ENCODE measurements at regions not wholly inside any gene's neighbourhood (a gene's known extent, or its start where the extent isn't known, plus 50 kb on each side); places are given as distances from the start of the nearest gene placed in this dataset.
A peak's percentile ranks its signal among the peaks of the same experiment; 100 is the strongest.
"Not testable (repeated sequence)": the region's sequence is repeated elsewhere in the genome, so short reads cannot be mapped to it uniquely, and the experiment has no call there.

DNA sequence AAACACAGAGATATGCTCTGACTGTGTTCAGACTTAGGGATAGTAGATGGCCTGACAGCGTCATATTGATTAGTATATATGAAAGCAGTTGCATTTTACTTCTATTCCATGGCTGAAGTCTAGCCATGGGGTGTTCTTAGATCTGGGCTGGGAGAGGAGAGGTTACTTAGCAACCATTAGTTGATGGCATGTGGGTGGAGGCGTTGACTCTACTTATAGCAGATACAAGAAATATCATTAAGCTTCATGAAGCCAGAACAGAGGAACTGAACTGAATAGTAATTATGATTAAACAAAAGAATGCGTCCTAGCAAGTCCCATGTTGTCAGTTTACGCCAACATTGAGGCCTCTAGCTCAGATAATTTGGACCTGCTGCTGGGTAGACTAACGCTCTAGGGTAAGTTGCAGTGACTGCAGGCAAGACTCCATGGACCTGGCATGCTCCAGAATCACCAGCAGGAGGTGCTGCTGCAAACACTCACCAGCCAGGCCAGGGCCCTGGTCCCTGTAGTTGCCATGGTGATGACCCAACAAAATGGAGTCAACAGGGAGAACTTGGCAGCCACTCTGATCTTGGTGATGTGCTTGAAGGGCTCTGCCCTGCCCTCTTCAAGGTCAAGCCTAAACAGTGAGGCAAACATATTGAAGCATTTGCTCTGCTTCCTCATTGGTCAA lies 477.3 kb downstream of the PREX1 start:
- DNase-seq = peak; percentile 52

- DNase-seq = peak; percentile 70
Observed at GRCh38 chr20:48349656-48350055, 478.1 kb downstream of the PREX1 start.

DNA sequence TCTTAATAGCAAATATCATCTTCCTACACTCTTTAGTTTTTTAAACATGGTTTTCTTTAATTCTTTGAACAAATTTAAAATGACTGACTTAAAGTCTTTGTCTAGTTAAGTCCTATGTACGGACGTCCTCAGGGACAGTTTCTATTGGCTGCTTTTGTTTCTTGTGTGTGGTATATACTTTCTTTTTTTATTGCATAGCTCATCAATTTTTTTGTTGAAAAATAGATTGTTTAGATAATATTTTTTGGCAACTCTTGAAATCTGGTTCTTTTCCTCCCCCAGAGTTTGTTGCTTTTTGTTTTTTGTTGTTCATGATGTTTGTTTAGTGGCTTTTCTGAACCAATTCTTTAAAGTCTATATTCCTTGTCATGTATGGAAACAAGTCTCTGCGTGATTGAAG lies 479.8 kb downstream of the PREX1 start:
- DNase-seq = no peak

DNA sequence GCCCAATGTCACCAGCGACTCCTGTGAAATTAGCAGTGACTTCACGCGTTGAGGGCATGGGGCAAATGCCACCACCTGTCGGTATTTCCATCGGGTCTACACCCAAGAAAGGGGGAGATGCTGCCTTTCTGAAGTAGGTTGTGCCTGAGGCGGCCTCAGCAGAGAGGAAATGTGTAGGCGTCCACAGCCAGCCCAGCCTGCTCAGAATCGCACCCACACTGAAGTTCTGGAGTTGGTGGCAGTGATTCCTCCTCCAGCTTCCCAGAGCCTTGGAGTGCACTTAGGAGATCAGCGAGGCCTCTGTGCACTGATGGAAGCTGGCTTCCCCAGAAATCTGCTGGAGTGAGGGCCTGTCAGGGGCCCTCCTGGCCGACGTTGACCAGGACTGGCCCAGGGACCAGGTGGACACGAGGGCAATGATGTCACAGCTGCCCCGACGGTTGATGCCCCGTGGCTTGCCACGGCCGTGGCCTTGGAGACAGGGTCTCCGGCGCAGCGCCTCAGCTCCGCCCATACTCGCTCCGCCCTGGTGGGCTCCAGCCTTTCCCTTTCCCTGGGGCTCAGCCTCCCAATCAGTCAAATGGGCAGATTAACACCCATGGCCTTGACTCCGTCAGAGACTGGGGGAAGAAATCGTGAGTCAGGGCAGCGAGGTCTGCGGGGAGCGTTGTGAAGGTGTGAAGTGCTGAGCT lies 484.8 kb downstream of the PREX1 start:
- no peak for DNase-seq

- no peak for DNase-seq
Observed at GRCh38 chr20:48340883-48341281, 486.9 kb downstream of the PREX1 start.

DNA sequence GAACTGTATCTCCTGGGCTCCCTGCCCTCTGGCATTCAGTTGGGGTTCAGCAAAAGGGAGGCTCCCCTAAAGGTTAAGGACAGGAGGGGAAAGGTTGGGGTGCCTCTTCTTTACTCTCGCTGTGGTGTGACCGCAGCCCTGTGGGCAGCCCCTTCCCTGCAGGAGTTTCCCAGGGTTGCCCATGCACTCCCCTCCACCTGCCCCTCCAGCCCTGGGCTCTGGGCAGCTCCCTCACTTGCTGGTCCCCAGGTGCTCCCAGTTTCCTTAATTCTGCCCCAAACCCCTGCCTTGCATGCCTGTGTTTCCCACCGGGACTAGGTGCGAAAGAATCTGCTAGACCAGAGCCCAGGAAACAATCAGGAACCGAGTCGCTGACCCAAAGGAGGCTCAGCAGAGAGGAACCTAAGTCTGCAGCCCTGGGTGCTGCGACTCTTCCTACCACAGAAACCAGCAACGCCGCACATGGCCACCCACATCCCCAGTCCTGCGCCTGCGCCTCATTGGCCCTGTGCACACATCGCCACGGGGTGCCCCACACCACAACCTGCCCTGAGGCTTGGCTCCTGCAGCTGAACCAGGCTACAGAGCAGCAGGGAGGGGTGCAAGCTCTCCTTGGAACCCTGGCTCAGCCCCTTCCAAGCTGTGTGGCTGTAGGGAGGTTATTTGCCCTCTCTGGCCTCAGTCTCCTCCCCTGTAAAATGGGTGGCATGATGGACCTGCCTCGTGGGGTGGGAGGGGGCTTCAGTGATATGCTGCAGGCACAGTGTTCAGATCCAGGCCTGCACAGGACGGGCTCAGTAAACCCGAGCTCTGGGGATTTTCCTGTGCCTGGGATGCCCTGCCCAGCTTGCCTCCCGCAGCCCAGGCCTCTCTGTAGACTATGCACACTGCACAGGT lies 487.6 kb downstream of the PREX1 start:
- DNase-seq = no peak

GRCh38 chr20:48339190-48339985 lies 488.4 kb downstream of the PREX1 start:
- no peak for DNase-seq

DNA sequence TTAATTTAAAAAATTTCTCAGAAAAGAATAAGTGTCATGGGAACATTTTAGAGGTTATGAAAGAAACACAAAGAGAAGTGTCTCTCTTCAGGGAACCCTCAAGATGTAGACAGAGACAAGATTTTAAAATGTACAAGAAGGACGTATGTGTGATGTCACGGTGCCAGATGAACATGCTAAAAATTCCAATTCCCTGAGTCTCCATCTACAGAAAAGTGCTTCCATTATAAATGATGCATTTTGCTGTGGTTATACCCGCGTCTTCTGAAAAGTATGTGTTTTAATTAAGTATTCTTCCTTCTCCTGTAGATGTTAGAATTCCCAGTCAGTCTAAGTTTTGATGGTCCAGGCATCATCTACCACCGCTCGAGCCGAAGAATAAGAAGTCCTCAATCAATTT lies 489.1 kb downstream of the PREX1 start:
- no peak for DNase-seq

DNA sequence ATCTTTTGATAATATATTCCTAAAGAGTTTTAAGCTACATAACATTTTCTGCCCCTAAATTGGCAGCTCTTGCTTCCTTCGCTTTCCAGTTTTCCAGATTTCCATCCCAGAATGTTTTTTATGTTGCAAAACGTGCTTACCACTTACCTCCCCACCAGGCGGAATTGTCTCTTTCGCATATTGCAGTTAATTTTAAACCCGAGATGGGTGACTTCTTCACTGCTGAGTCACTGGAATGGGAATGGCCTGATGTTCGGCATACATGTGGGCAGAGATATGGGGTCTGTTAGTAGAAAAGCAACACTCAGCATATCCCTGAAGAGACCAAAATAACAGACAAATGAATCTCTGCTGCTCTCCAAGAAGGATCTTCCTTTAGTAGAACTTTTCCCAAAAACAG lies 491.2 kb downstream of the PREX1 start:
- DNase-seq = no peak

- DNase-seq = no peak
Observed at GRCh38 chr20:48335308-48336050, 492.3 kb downstream of the PREX1 start.

DNA sequence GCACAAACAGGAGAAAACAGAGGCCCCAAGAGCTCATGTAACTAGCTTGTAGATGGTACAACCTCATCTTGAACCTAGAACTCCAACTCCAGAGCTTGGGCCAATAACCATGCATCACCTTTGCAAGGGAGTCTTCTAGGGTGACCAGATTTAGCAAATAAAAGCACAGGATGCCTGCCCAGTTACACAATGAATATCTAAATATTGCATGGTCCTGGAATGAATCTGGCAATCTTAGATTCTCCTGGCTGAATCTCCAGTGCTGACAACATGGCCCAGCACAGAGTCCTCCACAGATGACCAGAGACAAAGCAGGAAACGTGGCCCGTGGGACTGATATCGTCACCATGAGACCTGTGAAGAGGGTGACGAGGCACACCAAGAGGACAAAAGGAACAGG lies 494.1 kb downstream of the PREX1 start:
- no peak for DNase-seq

GRCh38 chr20:48332555-48332954 lies 495.2 kb downstream of the PREX1 start:
- no peak for DNase-seq

DNA sequence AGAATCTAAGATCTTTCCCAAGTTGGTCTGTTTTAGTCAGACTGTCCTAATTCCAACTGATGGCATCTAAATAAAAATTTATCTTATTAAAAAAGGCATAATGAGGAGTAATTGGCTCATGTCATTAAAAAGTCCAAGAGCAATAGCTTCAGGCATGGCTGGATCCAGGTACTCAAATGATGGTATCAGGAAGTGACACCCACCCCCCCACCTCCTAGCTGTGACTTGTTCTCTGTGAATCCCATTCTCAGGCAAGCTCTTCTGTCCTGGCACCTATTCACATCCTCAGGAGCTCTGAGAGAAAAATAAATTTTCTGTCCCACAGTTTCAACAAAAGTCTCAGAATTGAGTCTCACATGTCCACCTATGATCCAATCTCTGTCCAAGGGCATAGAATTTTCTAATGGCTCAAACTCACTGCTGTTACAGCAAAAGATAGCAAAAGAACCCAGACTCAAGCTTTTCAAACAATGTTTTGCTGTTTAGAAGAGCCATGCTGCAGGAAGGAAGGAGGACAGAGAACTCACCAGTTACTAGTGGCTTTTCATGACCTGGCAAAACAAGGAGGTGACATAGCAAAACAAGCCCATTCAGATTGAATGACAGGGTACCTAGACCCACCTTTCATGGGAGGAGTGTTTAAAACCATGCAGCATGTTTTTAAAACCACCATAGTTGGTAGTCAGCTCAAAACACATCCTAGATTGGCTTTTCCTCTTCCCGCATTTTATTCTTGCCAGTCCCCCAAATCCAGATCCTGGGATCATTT lies 496.1 kb downstream of the PREX1 start:
- DNase-seq = no peak

DNA sequence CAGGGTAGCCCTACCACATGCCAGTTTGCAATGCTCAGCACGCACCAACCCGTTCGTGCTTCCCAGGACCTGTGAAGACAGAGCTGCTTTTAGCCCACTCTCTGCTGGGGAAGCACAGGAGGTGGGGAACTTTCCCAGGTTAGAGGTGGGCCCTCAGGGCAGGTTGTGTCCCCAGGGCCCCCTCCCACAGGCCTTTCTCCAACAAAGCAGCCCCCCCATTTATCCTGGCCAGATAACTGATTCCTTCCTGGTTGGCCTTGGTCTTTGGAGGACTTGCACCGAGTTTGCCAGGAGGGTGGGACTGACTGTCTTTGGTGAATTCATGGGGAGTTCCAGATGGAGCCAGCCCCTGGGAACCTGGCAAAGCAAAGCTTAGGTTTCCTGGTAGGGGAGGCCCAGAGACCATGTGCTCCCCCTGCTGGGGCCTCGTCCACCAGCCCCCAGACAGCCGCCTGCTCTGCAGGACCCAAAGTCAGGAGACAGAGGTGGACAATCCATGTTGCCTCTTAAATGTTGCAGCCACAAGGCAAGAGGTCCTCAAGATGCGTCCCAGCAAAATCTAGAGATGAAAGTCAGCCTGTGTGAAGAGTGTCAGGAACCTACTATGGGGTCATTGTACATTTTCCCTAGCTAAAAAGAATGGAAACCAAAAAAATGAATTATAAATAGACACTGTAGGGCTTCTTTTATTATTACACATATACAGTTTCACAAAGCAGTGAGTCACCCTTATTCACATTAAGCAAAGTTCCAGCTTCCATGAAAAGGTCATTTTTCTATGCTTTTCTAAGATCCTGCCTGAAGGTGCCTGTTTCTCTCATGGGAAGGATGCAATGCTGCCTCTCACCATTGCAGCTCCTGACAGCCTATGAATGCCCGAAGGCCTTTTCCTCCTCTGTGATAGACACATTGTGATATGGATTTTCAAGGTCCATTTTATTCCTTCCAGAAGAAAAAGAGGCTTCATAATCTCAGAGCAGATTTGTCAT lies 497.8 kb downstream of the PREX1 start:
- peak; percentile 35 for DNase-seq

- no peak for DNase-seq
Observed at GRCh38 chr20:48329031-48329615, 498.7 kb downstream of the PREX1 start.

DNA sequence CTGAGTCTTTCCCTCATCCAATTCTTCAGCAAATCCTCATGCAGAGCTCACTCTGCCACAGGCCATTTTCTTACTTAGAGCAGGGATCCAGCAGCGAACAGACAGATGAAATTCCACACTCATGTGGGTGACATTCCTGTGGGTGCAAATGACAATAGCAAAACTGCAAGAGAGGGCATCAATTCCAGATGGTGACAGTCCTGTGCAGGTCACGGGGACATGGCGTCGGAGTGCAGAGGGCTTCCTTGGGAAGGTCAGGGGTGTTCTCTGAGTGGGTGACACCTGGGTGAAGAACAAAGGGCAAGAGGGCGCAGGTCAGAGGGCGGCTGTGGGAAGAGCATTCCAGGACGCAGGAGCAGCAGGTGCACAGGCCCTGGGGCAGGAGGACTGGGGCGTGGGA lies 500.0 kb downstream of the PREX1 start:
- not testable (repeated sequence) for DNase-seq

DNA sequence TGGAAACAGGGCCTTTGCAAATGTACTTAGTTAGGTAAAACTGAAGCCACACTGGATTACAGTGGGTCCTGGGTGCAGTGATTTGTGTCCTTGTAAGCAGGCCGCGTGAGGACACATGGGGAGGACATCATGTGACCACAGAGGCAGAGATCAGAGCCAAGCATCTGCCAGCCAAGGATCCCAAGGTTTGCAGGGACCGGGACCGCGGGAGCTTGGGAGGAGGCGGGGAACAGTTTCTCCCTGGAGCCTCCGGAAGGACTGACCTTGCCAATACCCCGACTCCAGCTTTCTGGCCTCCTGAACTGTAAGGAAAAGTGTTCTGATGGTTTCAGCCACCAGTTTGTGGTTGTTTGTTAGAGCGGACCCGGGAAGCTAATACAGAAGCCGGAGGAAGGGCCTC lies 500.9 kb downstream of the PREX1 start:
- no peak for DNase-seq

GRCh38 chr20:48326434-48326691 lies 501.4 kb downstream of the PREX1 start:
- DNase-seq = no peak

GRCh38 chr20:48325656-48326433 lies 502.0 kb downstream of the PREX1 start:
- DNase-seq = no peak
